Body of pancreas (tissue), 4 donors: ENCODE measurements at regions not wholly inside any gene's neighbourhood (a gene's known extent, or its start where the extent isn't known, plus 50 kb on each side); places are given as distances from the start of the nearest gene placed in this dataset.

Experiments
- ATAC-seq: fragments of 150-250 bp; one replicate; pipeline ENCODE4 v1.9.1; 2016
- DNase-seq, 4 donors: peaks; one replicate each; pipeline ENCODE4 v3.0.0-alpha.2; 2019
- H3K27ac ChIP-seq, 4 donors: fragments of 200-600 bp; sonication (generic); 1 replicate in 3 of 4; 2 replicates in 1 of 4; pipeline versions ENCODE4 v1.5.1 to v1.6.1; 2016 to 2019; ENCODE audit warnings: mild to moderate bottlenecking in 1 of 4, mixed read lengths in 1 of 4, moderate library complexity in 1 of 4
- H3K27me3 ChIP-seq, 2 donors: fragments of 200-600 bp; sonication (generic); one replicate each; pipeline ENCODE4 v1.6.0; 2016; ENCODE audit warnings: mild to moderate bottlenecking in 1 of 2
- H3K36me3 ChIP-seq, 2 donors: fragments of 200-600 bp; sonication (generic); replicated peaks in 1 of 2; 2 replicates each; pipeline ENCODE4 v1.5.1; 2016; ENCODE audit warnings: low read depth in 2 of 2; ENCODE audit not compliant: insufficient read depth in 1 of 2
- H3K4me1 ChIP-seq: fragments of 200-600 bp; sonication (generic); one replicate; pipeline ENCODE4 v1.6.0; 2016
- H3K4me3 ChIP-seq, 2 donors: fragments of 200-600 bp; sonication (generic); 1 replicate in 1 of 2; 2 replicates in 1 of 2; pipeline ENCODE4 v1.5.1; 2016 to 2019
- H3K9me3 ChIP-seq, 3 donors: fragments of 200-600 bp; sonication (generic); 1 replicate in 2 of 3; 2 replicates in 1 of 3; pipeline ENCODE4 v1.5.1; 2016
- CTCF ChIP-seq, 7 experiments: fragments of 450-650 bp in 4 of 7; fragments of 200-600 bp in 3 of 7; sonication (generic) in 3 of 7; IDR thresholded peaks; one replicate each; pipeline ENCODE4 v1.5.1; 2016 to 2019; ENCODE audit warnings: antibody characterized with exemption in 7 of 7
- POLR2A ChIP-seq, 3 donors: fragments of 450-650 bp; IDR thresholded peaks; one replicate each; pipeline ENCODE4 v1.6.1; 2016; ENCODE audit warnings: antibody characterized with exemption in 3 of 3, mild to moderate bottlenecking in 2 of 3
- WGBS, 2 donors: methylation state at CpG; one replicate each; pipeline ENCODE4 v1.1.5; 2017; 5-methylcytosine and 5-hydroxymethylcytosine counted together
- intact Hi-C: fragments of 100-400 bp; cut with DNase I; formaldehyde crosslinking; loops from one replicate; pipeline ENCODE4 v1.15.1; 2023

- 17% methylated on average over 1 of the region's 1 CpG for WGBS, 2 donors
- DNase-seq: no peak
- Histone ChIP-seq H3K9me3 (no peaks in the 10 kb centered on the region), H3K27ac (peak overlapping the region; percentile 13 to 79 (median 65)), H3K36me3 (no peaks in the 10 kb centered on the region), H3K27me3 (no peaks in the 10 kb centered on the region), H3K4me3 (no peak overlapping the region), H3K4me1 (peaks cover 28% of the 10 kb centered on the region)
- peak; percentile 31 for ATAC-seq
- intact Hi-C loops: no loop called here
- TF ChIP-seq POLR2A (IDR thresholded peaks at IDR 0.05) (no peak), CTCF (IDR thresholded peaks at IDR 0.05) (no peak)
Observed at GRCh38 chr6:134379599-134379998, 61.7 kb upstream of the SGK1 start.

- peak in 1 of 3 donors; percentile 19 for TF ChIP-seq POLR2A (IDR thresholded peaks at IDR 0.05)
- TF ChIP-seq CTCF (IDR thresholded peaks at IDR 0.05): no peak
- H3K36me3 ChIP-seq: no peaks in the 10 kb centered on the region
- no peak overlapping the region for H3K4me3 ChIP-seq
- peak; percentile 84 to 90 (median 85) for DNase-seq
- no peaks in the 10 kb centered on the region for H3K9me3 ChIP-seq
- H3K27ac ChIP-seq: peak overlapping the region in 3 of 4 donors; percentile 62 to 79 (median 68)
- peak; percentile 99 for ATAC-seq
- no peaks in the 10 kb centered on the region for H3K27me3 ChIP-seq
- H3K4me1 ChIP-seq: peaks cover 28% of the 10 kb centered on the region
- intact Hi-C loops: no loop called here
- 12 to 19% methylated on average over 5 of the region's 5 CpGs for WGBS, 2 donors
Observed at GRCh38 chr6:134379076-134379475, 61.2 kb upstream of the SGK1 start.

GRCh38 chr6:134378426-134378825, 60.5 kb upstream of the SGK1 start:
- no peak for TF ChIP-seq POLR2A (IDR thresholded peaks at IDR 0.05)
- TF ChIP-seq CTCF (IDR thresholded peaks at IDR 0.05): no peak
- Histone ChIP-seq H3K4me3 (no peak overlapping the region), H3K27me3 (no peaks in the 10 kb centered on the region), H3K4me1 (peaks cover 28% of the 10 kb centered on the region), H3K9me3 (no peaks in the 10 kb centered on the region), H3K36me3 (no peaks in the 10 kb centered on the region), H3K27ac (peak overlapping the region in 2 of 4 donors; percentile 62 to 79)
- WGBS, 2 donors: 40 to 47% methylated on average over 1 of the region's 1 CpG
- no peak for DNase-seq
- no peak for ATAC-seq
- intact Hi-C loops: no loop called here

- no peaks in the 10 kb centered on the region for H3K9me3 ChIP-seq
- no peak for TF ChIP-seq CTCF (IDR thresholded peaks at IDR 0.05)
- no peak for TF ChIP-seq POLR2A (IDR thresholded peaks at IDR 0.05)
- peaks cover 33% of the 10 kb centered on the region for H3K4me1 ChIP-seq
- DNase-seq (no peak), ATAC-seq (no peak)
- no peaks in the 10 kb centered on the region for H3K27me3 ChIP-seq
- H3K4me3 ChIP-seq: no peak overlapping the region
- H3K36me3 ChIP-seq: no peaks in the 10 kb centered on the region
- H3K27ac ChIP-seq: no peak overlapping the region
- 95 to 98% methylated on average over 3 of the region's 3 CpGs for WGBS, 2 donors
- intact Hi-C loops: no loop called here
Observed at GRCh38 chr6:134376785-134377184, 58.9 kb upstream of the SGK1 start.

GRCh38 chr6:134375220-134375580, 57.3 kb upstream of the SGK1 start:
- no peaks in the 10 kb centered on the region for H3K9me3 ChIP-seq
- peaks cover 22% of the 10 kb centered on the region for H3K4me1 ChIP-seq
- no peaks in the 10 kb centered on the region for H3K36me3 ChIP-seq
- WGBS, 2 donors: 81 to 89% methylated on average over 4 of the region's 4 CpGs
- DNase-seq (no peak), ATAC-seq (no peak)
- no peaks in the 10 kb centered on the region for H3K27me3 ChIP-seq
- H3K4me3 ChIP-seq: no peak overlapping the region
- H3K27ac ChIP-seq: no peak overlapping the region
- TF ChIP-seq CTCF (IDR thresholded peaks at IDR 0.05): no peak
- TF ChIP-seq POLR2A (IDR thresholded peaks at IDR 0.05): no peak
- intact Hi-C loops: no loop called here
